ENCODE measurements at regions not wholly inside any gene's neighbourhood (a gene's known extent, or its start where the extent isn't known, plus 50 kb on each side); places are given as distances from the start of the nearest gene placed in this dataset.

DNA sequence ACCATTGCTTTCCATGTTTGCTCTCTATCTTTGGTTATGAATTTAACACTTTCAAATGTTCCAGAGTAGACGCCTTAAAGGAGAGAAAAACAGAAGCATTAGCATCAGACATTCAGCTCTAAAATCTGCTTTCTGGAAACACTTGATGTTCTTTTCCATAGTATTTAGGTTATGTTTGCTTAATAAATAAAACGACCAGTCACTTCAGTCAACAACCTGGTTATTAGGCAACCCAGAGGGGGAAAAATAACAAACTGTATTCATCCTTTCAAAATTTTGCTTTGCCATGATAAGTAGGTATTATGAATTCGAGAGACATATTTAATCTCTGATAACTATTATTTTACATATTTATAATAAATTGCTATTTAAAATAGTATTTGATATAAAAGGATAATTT, 1044.7 kb downstream of the CDH9 start:
- H2AFZ ChIP-seq: no peak overlapping the region
- no peaks in the 10 kb centered on the region for H3K27me3 ChIP-seq
- no peaks in the 10 kb centered on the region for H3K9me3 ChIP-seq (ENCODE audit: low read depth)
- DNase-seq (ENCODE audit: low spot score): no peak
- no peak overlapping the region for H3K4me2 ChIP-seq
- no peaks in the 10 kb centered on the region for H3K9me2 ChIP-seq (replicated peaks; ENCODE audit: insufficient read depth)
- no peaks in the 10 kb centered on the region for H3K36me3 ChIP-seq (replicated peaks; ENCODE audit: insufficient read depth, low read depth)
- no peak overlapping the region for H3K27ac ChIP-seq
- no peaks in the 10 kb centered on the region for H3K79me2 ChIP-seq
- no peak for TF ChIP-seq EZH2phosphoT487 (IDR thresholded peaks at IDR 0.05; ENCODE audit: low read depth, severe bottlenecking, unreplicated experiment)
- no peak for TF ChIP-seq EZH2 (IDR thresholded peaks at IDR 0.05; ENCODE audit: borderline replicate concordance)
- TF ChIP-seq, protein P1, sequence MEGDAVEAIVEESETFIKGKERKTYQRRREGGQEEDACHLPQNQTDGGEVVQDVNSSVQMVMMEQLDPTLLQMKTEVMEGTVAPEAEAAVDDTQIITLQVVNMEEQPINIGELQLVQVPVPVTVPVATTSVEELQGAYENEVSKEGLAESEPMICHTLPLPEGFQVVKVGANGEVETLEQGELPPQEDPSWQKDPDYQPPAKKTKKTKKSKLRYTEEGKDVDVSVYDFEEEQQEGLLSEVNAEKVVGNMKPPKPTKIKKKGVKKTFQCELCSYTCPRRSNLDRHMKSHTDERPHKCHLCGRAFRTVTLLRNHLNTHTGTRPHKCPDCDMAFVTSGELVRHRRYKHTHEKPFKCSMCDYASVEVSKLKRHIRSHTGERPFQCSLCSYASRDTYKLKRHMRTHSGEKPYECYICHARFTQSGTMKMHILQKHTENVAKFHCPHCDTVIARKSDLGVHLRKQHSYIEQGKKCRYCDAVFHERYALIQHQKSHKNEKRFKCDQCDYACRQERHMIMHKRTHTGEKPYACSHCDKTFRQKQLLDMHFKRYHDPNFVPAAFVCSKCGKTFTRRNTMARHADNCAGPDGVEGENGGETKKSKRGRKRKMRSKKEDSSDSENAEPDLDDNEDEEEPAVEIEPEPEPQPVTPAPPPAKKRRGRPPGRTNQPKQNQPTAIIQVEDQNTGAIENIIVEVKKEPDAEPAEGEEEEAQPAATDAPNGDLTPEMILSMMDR (IDR thresholded peaks at IDR 0.05; ENCODE audit: poor library complexity): no peak
- no peaks in the 10 kb centered on the region for H3K4me1 ChIP-seq (ENCODE audit: insufficient read depth)
- H4K20me1 ChIP-seq (ENCODE audit: insufficient read depth, poor library complexity, severe bottlenecking): no peaks in the 10 kb centered on the region
- WGBS (ENCODE audit: low lambda C conversion rate, missing lambda C conversion rate): 72% methylated on average over 3 of the region's 3 CpGs
- no peak overlapping the region for H3K4me3 ChIP-seq

DNA sequence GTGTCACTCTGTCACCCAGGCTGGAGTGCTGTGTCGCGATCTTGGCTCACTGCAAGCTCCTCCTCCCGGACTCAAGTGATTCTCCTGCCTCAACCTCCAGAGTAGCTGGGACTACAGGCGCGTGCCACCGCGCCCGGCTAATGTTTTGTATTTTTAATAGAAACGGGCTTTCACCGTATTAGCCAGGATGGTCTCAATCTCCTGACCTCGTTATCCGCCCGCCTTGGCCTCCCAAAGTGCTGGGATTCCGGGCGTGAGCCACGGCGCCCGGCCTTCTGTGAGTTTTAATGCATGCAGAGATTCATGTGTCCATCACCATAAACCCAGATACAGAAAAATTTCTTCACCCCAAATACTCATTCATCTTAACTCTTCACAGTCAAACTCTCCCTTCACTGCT, 1046.7 kb downstream of the CDH9 start:
- Histone ChIP-seq H3K36me3 (replicated peaks; ENCODE audit: insufficient read depth, low read depth) (no peaks in the 10 kb centered on the region), H4K20me1 (ENCODE audit: insufficient read depth, poor library complexity, severe bottlenecking) (no peaks in the 10 kb centered on the region), H3K4me2 (no peak overlapping the region), H3K9me2 (replicated peaks; ENCODE audit: insufficient read depth) (no peaks in the 10 kb centered on the region), H3K79me2 (no peaks in the 10 kb centered on the region), H3K4me3 (no peak overlapping the region), H3K27me3 (no peaks in the 10 kb centered on the region), H3K4me1 (ENCODE audit: insufficient read depth) (no peaks in the 10 kb centered on the region), H3K27ac (no peak overlapping the region), H3K9me3 (ENCODE audit: low read depth) (no peaks in the 10 kb centered on the region), H2AFZ (no peak overlapping the region)
- DNase-seq (ENCODE audit: low spot score): no peak
- TF ChIP-seq, protein P1 (IDR thresholded peaks at IDR 0.05; ENCODE audit: poor library complexity): no peak
- TF ChIP-seq EZH2phosphoT487 (IDR thresholded peaks at IDR 0.05; ENCODE audit: low read depth, severe bottlenecking, unreplicated experiment) (no peak), EZH2 (IDR thresholded peaks at IDR 0.05; ENCODE audit: borderline replicate concordance) (no peak)
- WGBS (ENCODE audit: low lambda C conversion rate, missing lambda C conversion rate): 96% methylated on average over 18 of the region's 18 CpGs

DNA sequence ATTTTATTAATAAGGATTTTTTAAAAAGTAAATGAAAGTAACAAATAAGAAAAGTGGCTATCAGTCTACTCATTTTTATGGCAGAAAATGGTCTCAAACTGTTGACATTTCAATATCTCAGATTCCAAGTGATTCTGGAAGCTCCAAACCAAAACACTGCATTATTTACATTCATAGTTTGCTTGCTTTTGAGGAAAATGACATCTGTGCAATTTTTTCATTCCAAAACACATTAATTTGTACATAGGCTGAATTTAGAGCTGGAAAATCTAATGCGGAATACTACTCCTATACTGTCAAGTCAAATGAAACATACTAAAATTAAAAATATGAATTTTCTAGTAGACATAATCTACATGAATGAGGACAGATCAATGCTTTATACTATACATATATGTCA, 1047.6 kb downstream of the CDH9 start:
- DNase-seq (ENCODE audit: low spot score): no peak
- H4K20me1 ChIP-seq (ENCODE audit: insufficient read depth, poor library complexity, severe bottlenecking): no peaks in the 10 kb centered on the region
- 100% methylated on average over 1 of the region's 1 CpG for WGBS (ENCODE audit: low lambda C conversion rate, missing lambda C conversion rate)

More for the DNA sequence above, 1047.6 kb downstream of the CDH9 start:
- no peak overlapping the region for H3K4me2 ChIP-seq
- TF ChIP-seq EZH2 (IDR thresholded peaks at IDR 0.05; ENCODE audit: borderline replicate concordance): no peak
- TF ChIP-seq, protein P1 (IDR thresholded peaks at IDR 0.05; ENCODE audit: poor library complexity): no peak
- no peak for TF ChIP-seq EZH2phosphoT487 (IDR thresholded peaks at IDR 0.05; ENCODE audit: low read depth, severe bottlenecking, unreplicated experiment)
- no peak overlapping the region for H3K4me3 ChIP-seq
- no peaks in the 10 kb centered on the region for H3K9me3 ChIP-seq (ENCODE audit: low read depth)
- no peak overlapping the region for H3K27ac ChIP-seq
- no peaks in the 10 kb centered on the region for H3K4me1 ChIP-seq (ENCODE audit: insufficient read depth)
- no peaks in the 10 kb centered on the region for H3K9me2 ChIP-seq (replicated peaks; ENCODE audit: insufficient read depth)
- no peaks in the 10 kb centered on the region for H3K36me3 ChIP-seq (replicated peaks; ENCODE audit: insufficient read depth, low read depth)
- H3K79me2 ChIP-seq: no peaks in the 10 kb centered on the region
- H3K27me3 ChIP-seq: no peaks in the 10 kb centered on the region
- H2AFZ ChIP-seq: no peak overlapping the region

Measured in hepatocyte (in vitro differentiated cells).